ENCODE measurements at regions not wholly inside any gene's neighbourhood (a gene's known extent, or its start where the extent isn't known, plus 50 kb on each side); places are given as distances from the start of the nearest gene placed in this dataset.

DNA sequence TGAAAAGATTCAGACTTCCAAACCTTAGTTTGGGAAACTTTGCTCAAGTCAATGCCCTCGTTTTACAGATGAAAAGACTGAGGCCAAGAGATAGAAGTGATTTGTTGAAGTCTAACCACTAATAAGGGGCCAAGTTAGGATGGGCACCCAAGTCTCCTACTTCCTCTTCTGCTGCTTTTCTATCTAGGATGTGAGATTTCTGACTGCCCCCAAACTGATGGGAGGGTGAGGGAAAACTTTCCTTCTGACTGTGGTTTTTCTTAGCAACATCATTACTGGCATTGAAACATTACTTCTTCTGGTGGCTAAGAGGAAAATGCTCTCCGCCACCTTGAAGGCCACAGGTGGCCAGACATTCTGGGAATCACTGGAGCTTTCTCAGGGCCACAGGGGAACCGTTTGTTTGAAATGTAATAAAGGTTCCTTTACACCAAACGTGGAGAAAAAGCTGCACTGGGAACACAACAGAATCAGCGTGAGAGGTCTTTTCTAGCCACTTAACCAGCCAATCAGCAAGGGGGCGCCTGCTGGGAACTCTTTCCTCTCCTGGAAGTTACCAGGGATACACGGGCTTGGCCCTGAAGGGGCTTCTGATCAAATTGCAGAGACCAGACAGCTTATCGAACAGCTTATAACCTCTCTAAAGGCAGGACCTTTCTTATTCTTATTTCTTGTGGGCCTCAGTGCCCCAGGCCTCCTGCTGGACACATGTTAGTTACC is 115.9 kb upstream of the TEX13D start:
- Histone ChIP-seq H3K27me3 (ENCODE audit: control insufficient read depth, insufficient read depth, low read length) (no peaks in the 10 kb centered on the region; the same call in 1 of the 2 replicates), H3K27ac (ENCODE audit: low read depth, low read length) (peak overlapping the region; percentile 53; the same call in 1 of the 2 replicates), H3K9ac (ENCODE audit: low read length) (peak overlapping the region; percentile 29), H3K4me1 (ENCODE audit: control insufficient read depth, insufficient read depth, low read length) (peaks cover 35% of the 10 kb centered on the region), H3K36me3 (ENCODE audit: control insufficient read depth, insufficient read depth, low read length) (no peaks in the 10 kb centered on the region), H3K9me3 (ENCODE audit: control insufficient read depth, insufficient read depth, low read depth, low read length) (no peaks in the 10 kb centered on the region), H3K4me3 (ENCODE audit: low read depth, low read length) (peak overlapping the region; percentile 0; the same call in 1 of the 2 replicates)

DNA sequence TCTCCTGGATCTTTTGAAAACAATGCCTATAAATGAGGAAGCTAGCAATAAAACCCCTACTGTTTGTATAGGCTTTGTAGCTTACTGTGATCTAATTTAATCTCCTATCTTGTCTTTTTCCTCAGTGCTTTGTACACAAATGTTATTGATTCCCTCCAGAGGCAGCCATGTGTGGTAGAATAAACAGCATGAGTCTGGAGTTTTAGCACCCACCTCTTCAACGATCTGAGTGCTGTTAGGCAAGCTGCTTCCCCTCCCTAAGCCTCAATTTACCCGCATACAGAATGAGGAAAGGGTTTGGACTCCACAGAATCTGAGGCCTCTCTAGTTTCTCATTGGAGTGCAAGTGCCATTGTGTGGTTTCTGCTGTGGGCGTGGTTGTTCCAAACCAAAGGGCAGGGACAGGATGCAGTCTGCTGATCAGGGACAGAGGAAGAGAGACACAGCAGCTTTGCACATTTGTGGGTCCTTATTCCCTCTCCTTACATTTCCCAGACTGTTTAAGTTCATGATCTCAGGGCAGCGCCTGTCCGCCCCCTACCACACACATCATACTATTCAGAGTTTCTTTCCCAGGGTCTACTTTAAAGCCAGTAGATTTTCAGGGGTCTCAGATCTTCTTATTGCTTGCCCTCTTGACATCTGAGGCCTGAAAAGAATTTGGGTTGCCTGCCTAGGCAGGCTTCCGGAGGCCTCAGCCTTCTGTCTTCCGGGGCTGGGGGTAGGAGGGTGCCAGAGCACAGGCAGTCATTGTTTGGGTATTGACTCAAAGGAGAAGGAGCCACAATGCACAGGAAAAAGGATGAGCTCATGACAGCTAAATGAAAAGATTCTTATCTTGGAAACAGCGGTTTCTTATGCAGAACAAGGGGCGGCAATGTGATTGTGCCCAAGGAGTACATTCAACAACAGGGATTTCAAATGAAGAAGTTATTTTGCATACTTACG is 114.9 kb upstream of the TEX13D start:
- Histone ChIP-seq H3K4me3 (ENCODE audit: low read depth, low read length) (peak overlapping the region; percentile 13; the same call in 1 of the 2 replicates), H3K9ac (ENCODE audit: low read length) (peak overlapping the region; percentile 69), H3K27ac (ENCODE audit: low read depth, low read length) (peak overlapping the region; percentile 53; the same call in 1 of the 2 replicates), H3K4me1 (ENCODE audit: control insufficient read depth, insufficient read depth, low read length) (peaks cover 35% of the 10 kb centered on the region), H3K27me3 (ENCODE audit: control insufficient read depth, insufficient read depth, low read length) (no peaks in the 10 kb centered on the region; the same call in 1 of the 2 replicates), H3K9me3 (ENCODE audit: control insufficient read depth, insufficient read depth, low read depth, low read length) (no peaks in the 10 kb centered on the region), H3K36me3 (ENCODE audit: control insufficient read depth, insufficient read depth, low read length) (no peaks in the 10 kb centered on the region)

DNA sequence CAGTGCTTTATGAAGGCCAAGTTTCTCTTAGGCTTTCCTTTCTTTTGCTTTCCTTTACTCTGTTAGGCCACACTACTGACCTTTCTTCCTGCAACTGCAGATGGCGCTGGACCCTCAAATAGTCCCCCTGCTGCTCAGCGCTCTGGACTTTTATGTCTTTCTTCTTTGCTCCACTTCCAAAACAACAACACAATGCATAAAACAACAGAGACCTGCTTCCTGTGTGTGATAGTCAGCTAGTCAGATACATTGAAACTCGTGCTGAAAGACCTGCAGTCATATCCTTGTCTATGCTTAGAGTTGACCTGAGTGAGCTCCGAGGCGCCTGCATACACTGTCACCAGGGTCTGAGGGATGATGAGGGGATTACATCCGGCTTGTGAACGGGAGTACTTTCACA is 108.9 kb upstream of the TEX13D start:
- H3K27ac ChIP-seq (ENCODE audit: low read depth, low read length), result no peak overlapping the region

DNA sequence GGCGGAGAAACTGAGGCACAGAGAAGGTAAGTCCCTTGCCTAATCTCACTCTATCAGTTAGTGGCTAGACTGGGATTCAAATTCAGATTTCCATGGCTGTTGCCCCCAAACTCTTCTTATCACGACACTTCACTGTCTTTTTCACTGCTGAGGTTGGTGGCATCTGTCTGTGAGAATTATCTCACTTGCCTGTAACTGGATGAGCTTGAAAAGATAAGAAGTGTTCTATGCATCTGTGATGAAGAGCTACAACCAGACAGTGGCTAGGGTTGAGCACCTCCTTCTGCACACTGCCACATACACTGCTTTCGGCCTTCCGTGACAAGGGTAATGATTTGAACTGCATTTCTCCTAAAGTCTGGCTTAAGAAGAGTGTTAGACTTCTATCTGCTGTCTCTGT is 107.9 kb upstream of the TEX13D start:
- Histone ChIP-seq H3K4me1 (ENCODE audit: control insufficient read depth, insufficient read depth, low read length) (peaks cover 20% of the 10 kb centered on the region), H3K9me3 (ENCODE audit: control insufficient read depth, insufficient read depth, low read depth, low read length) (no peaks in the 10 kb centered on the region), H3K27ac (ENCODE audit: low read depth, low read length) (no peak overlapping the region), H3K4me3 (ENCODE audit: low read depth, low read length) (no peak overlapping the region), H3K27me3 (ENCODE audit: control insufficient read depth, insufficient read depth, low read length) (peaks cover 6% of the 10 kb centered on the region; the same call in 1 of the 2 replicates), H3K36me3 (ENCODE audit: control insufficient read depth, insufficient read depth, low read length) (no peaks in the 10 kb centered on the region), H3K9ac (ENCODE audit: low read length) (no peak overlapping the region)

More for the DNA sequence above, 108.9 kb upstream of the TEX13D start:
- peaks cover 3% of the 10 kb centered on the region; the same call in 1 of the 2 replicates for H3K27me3 ChIP-seq (ENCODE audit: control insufficient read depth, insufficient read depth, low read length)
- H3K36me3 ChIP-seq (ENCODE audit: control insufficient read depth, insufficient read depth, low read length), result no peaks in the 10 kb centered on the region
- H3K9me3 ChIP-seq (ENCODE audit: control insufficient read depth, insufficient read depth, low read depth, low read length), result no peaks in the 10 kb centered on the region
- H3K4me3 ChIP-seq (ENCODE audit: low read depth, low read length), result 0 out of 2 replicates have a peak overlapping the region, but pooled peaks have one; percentile 1
- no peak overlapping the region for H3K9ac ChIP-seq (ENCODE audit: low read length)
- H3K4me1 ChIP-seq (ENCODE audit: control insufficient read depth, insufficient read depth, low read length), result peaks cover 20% of the 10 kb centered on the region

DNA sequence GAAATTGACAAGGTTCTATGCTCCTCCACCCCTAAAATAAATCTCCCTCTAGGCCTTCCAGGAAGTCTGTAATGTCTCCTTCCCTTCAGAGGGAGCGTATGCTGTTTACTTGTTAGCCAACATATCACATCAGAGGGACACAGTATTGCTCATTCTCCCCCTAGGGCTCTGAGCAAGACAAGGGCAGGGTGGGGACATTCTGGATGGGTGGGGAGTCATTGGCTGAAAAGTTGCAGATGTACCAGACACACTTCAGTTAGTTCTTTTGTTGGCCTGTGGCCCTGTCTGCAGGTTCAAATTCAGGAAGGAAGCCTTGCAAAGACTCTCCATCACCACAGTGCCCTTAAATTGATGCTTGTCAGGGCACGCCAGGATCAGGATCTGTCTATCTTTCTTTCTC is 106.3 kb upstream of the TEX13D start:
- no peak overlapping the region for H3K27ac ChIP-seq (ENCODE audit: low read depth, low read length)
- peaks cover 33% of the 10 kb centered on the region for H3K4me1 ChIP-seq (ENCODE audit: control insufficient read depth, insufficient read depth, low read length)
- no peak overlapping the region for H3K4me3 ChIP-seq (ENCODE audit: low read depth, low read length)
- no peaks in the 10 kb centered on the region for H3K36me3 ChIP-seq (ENCODE audit: control insufficient read depth, insufficient read depth, low read length)
- peaks cover 7% of the 10 kb centered on the region; the same call in 1 of the 2 replicates for H3K27me3 ChIP-seq (ENCODE audit: control insufficient read depth, insufficient read depth, low read length)
- H3K9me3 ChIP-seq (ENCODE audit: control insufficient read depth, insufficient read depth, low read depth, low read length), result no peaks in the 10 kb centered on the region
- no peak overlapping the region for H3K9ac ChIP-seq (ENCODE audit: low read length)

DNA sequence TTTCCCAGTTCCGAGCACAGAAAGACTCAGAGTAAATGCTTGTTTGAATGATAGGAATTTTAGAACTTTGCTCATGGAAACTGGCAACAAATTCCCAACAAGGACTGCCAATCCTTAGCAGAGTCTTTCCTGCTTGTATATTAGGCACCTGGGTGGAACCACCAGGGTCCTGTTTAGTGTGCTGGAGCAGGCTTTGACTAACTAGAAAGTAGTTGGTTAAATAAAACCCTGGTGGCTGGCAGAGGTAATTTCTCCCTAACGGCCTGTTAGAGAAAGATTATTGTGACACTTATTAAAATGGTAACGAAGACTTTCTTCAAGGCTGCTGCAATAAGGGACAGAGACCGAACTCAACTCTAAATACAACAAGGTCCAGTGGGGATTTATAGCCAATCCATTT is 103.6 kb upstream of the TEX13D start:
- Histone ChIP-seq H3K9me3 (ENCODE audit: control insufficient read depth, insufficient read depth, low read depth, low read length) (no peaks in the 10 kb centered on the region), H3K27me3 (ENCODE audit: control insufficient read depth, insufficient read depth, low read length) (peaks cover 13% of the 10 kb centered on the region; the same call in 1 of the 2 replicates), H3K36me3 (ENCODE audit: control insufficient read depth, insufficient read depth, low read length) (no peaks in the 10 kb centered on the region), H3K9ac (ENCODE audit: low read length) (no peak overlapping the region), H3K4me3 (ENCODE audit: low read depth, low read length) (no peak overlapping the region), H3K4me1 (ENCODE audit: control insufficient read depth, insufficient read depth, low read length) (peaks cover 49% of the 10 kb centered on the region), H3K27ac (ENCODE audit: low read depth, low read length) (no peak overlapping the region)

DNA sequence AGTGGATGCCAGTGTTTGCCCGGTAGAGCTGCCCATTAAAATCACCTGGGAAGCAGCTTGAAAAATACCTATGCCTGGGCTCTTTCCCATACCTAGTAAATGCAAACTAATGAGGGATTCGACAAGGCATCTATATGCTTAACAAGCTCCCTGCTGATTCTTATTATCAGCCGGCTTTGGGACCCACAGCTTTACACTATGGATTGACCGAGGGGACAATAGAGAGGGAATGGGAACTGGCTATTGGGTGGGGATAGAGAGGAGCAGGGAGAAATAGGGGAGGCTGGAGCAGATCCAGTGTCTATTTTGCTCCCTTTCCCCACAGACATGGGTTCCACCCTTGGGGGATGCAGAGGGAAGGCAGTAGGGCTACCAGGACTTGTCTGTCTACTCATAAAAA is 103.1 kb upstream of the TEX13D start:
- H3K36me3 ChIP-seq (ENCODE audit: control insufficient read depth, insufficient read depth, low read length), result no peaks in the 10 kb centered on the region
- H3K4me1 ChIP-seq (ENCODE audit: control insufficient read depth, insufficient read depth, low read length), result peaks cover 47% of the 10 kb centered on the region
- no peaks in the 10 kb centered on the region for H3K9me3 ChIP-seq (ENCODE audit: control insufficient read depth, insufficient read depth, low read depth, low read length)
- H3K27ac ChIP-seq (ENCODE audit: low read depth, low read length), result no peak overlapping the region
- H3K4me3 ChIP-seq (ENCODE audit: low read depth, low read length), result peak overlapping the region; percentile 15; the same call in 1 of the 2 replicates
- H3K27me3 ChIP-seq (ENCODE audit: control insufficient read depth, insufficient read depth, low read length), result peaks cover 18% of the 10 kb centered on the region; the same call in 1 of the 2 replicates
- no peak overlapping the region for H3K9ac ChIP-seq (ENCODE audit: low read length)

DNA sequence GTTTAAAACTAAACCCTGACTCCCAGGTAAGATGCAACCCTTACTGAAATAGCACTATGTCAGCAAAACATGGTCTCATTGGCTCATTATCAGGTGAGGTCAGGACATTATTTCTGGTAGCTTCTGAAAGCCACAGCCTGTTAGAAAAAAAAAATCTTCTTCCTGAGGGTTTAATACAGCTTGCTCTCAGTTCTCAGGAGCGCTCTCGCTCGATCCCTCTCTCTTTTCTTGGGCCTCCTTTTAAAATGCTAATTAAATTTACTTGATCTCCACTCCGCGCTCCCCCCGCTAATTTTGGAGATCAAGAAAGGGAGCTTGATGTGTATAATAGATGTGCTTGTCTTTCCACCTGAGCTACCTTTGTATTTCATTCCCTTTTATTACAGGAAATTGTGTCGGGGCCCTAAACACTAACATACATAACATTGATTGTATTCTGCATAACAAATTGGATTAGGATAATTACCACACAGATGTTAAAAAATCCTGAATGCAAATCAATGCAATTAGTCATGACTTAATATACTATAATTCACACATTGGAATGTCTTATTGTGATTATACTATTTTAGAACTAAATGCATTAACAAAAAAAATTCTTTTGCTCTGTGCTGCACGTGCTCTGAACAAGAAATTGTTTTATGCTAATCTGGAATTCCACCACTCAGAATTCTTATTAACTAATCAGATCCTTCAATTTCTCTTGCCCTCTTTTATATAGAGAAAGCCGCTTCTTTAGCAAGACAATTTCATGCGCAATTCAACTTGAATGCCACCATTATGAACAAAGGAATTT is 101.6 kb upstream of the TEX13D start:
- no peak overlapping the region for H3K9ac ChIP-seq (ENCODE audit: low read length)
- H3K9me3 ChIP-seq (ENCODE audit: control insufficient read depth, insufficient read depth, low read depth, low read length), result no peaks in the 10 kb centered on the region
- no peaks in the 10 kb centered on the region for H3K36me3 ChIP-seq (ENCODE audit: control insufficient read depth, insufficient read depth, low read length)
- H3K27me3 ChIP-seq (ENCODE audit: control insufficient read depth, insufficient read depth, low read length), result peaks cover 23% of the 10 kb centered on the region; the same call in 1 of the 2 replicates
- peaks cover 47% of the 10 kb centered on the region for H3K4me1 ChIP-seq (ENCODE audit: control insufficient read depth, insufficient read depth, low read length)
- H3K4me3 ChIP-seq (ENCODE audit: low read depth, low read length), result peak overlapping the region; percentile 24
- no peak overlapping the region for H3K27ac ChIP-seq (ENCODE audit: low read depth, low read length)

DNA sequence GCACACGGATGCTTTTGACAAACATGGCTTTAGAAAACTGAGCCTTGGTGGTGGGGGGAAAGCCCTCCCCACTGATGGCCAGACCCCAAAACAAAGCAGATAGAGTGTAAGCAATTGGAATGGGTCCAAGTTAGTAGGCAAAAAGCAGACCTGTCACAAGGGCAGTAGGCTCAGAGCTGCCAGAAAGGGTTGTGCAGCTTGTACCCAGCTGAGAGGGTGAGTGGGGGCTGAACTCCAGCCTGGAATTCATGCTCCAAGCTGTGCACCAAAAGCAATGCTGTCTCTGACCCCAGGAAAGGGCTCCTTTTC is 101.1 kb upstream of the TEX13D start:
- Histone ChIP-seq H3K36me3 (ENCODE audit: control insufficient read depth, insufficient read depth, low read length) (no peaks in the 10 kb centered on the region), H3K9me3 (ENCODE audit: control insufficient read depth, insufficient read depth, low read depth, low read length) (no peaks in the 10 kb centered on the region), H3K9ac (ENCODE audit: low read length) (peak overlapping the region; percentile 7), H3K4me1 (ENCODE audit: control insufficient read depth, insufficient read depth, low read length) (peaks cover 47% of the 10 kb centered on the region), H3K27me3 (ENCODE audit: control insufficient read depth, insufficient read depth, low read length) (peaks cover 23% of the 10 kb centered on the region; the same call in 1 of the 2 replicates), H3K27ac (ENCODE audit: low read depth, low read length) (no peak overlapping the region), H3K4me3 (ENCODE audit: low read depth, low read length) (0 out of 2 replicates have a peak overlapping the region, but pooled peaks have one; percentile 24)

DNA sequence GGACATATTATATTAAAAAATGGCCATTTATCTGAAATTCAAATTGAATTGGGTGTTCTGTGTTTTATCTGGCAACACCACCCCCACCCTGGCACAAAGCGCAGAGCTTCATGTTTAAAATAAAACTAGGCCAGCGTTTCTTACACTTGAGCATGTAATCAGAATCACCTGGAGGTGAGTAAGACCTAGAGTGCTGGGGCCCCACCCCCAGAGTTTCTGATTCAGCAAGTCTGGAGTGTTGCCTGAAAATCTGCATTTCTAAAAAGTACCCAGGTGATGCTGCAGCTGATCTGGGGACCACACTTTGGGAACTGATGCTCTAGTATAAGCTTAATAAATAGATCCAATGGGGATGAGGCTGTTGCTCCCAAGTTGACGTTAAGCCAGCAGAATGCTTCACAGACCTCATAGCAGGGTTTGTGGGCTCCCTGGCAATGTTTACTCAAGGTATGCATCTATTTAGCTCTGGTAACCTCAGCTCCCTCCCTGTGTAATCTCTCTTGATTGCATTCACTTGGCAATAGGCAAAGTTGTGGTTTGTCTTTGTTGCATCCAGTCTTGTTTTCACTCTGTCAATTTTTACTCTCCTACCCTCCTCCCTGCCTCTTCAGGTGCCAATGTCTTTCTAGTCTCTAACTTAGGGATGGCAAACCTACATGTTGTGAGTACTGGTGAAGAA is 99.8 kb upstream of the TEX13D start:
- Histone ChIP-seq H3K27ac (ENCODE audit: low read depth, low read length) (no peak overlapping the region), H3K9me3 (ENCODE audit: control insufficient read depth, insufficient read depth, low read depth, low read length) (no peaks in the 10 kb centered on the region), H3K27me3 (ENCODE audit: control insufficient read depth, insufficient read depth, low read length) (peaks cover 25% of the 10 kb centered on the region; the same call in 1 of the 2 replicates), H3K9ac (ENCODE audit: low read length) (no peak overlapping the region), H3K4me3 (ENCODE audit: low read depth, low read length) (no peak overlapping the region), H3K4me1 (ENCODE audit: control insufficient read depth, insufficient read depth, low read length) (peaks cover 47% of the 10 kb centered on the region), H3K36me3 (ENCODE audit: control insufficient read depth, insufficient read depth, low read length) (no peaks in the 10 kb centered on the region)

Data from HUES6 (cell line).